ENCODE measurements at regions not wholly inside any gene's neighbourhood (a gene's known extent, or its start where the extent isn't known, plus 50 kb on each side); places are given as distances from the start of the nearest gene placed in this dataset.

DNA sequence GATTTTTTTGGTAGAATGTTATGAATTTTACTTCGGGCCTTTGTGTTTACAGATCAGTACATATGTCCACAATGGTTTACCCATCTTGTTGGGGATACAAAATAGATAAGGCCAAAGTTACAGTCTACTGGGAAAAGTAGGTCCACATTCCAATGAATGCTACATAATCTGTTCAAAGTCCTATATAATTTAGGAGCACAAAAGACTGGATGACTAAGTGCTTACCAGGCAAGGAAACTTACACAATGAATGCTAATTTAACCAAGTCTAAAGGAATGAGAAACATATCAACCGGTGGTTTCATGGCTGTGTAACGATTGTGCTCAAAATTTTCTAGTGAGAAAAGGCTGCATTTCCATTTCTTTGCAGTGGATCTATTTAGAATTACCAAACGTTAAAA, 97.4 kb upstream of the TRPM3 start:
- Histone ChIP-seq H3K9me3 (no peaks in the 10 kb centered on the region), H3K4me1 (no peaks in the 10 kb centered on the region), H3K36me3 (no peaks in the 10 kb centered on the region), H3K4me3 (no peak overlapping the region), H3K27me3 (no peaks in the 10 kb centered on the region), H3K27ac (no peak overlapping the region)
- no peak for DNase-seq
- TF ChIP-seq, protein P1, sequence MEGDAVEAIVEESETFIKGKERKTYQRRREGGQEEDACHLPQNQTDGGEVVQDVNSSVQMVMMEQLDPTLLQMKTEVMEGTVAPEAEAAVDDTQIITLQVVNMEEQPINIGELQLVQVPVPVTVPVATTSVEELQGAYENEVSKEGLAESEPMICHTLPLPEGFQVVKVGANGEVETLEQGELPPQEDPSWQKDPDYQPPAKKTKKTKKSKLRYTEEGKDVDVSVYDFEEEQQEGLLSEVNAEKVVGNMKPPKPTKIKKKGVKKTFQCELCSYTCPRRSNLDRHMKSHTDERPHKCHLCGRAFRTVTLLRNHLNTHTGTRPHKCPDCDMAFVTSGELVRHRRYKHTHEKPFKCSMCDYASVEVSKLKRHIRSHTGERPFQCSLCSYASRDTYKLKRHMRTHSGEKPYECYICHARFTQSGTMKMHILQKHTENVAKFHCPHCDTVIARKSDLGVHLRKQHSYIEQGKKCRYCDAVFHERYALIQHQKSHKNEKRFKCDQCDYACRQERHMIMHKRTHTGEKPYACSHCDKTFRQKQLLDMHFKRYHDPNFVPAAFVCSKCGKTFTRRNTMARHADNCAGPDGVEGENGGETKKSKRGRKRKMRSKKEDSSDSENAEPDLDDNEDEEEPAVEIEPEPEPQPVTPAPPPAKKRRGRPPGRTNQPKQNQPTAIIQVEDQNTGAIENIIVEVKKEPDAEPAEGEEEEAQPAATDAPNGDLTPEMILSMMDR (IDR thresholded peaks at IDR 0.05): no peak
- no peak for TF ChIP-seq POLR2A (IDR thresholded peaks at IDR 0.05)
- 34 to 47% methylated on average over 4 of the region's 4 CpGs for WGBS, 2 donors
- intact Hi-C loops (cut with DNase I): no loop called here

DNA sequence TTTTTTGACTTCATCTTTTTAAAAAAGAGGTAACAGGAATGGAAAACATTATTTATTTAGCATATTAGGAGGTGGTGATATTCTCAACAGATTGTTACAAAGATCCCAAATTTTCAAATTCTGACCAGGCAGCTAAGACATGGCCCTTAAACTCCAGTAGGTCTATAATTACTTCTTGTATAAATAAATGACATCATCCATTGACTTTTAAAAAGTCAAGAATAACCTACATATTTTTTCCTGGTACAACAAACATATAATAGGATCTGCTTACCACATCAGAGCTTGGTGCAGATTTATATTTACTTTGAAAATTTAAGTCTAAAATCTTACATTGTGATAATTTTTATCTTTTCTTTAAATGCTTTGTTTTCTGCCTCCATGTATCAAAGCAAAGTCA, 92.2 kb upstream of the TRPM3 start:
- no peaks in the 10 kb centered on the region for H3K9me3 ChIP-seq
- H3K4me1 ChIP-seq: no peaks in the 10 kb centered on the region
- H3K27ac ChIP-seq: no peak overlapping the region
- no peak overlapping the region for H3K4me3 ChIP-seq
- no peaks in the 10 kb centered on the region for H3K27me3 ChIP-seq
- TF ChIP-seq, protein P1 (IDR thresholded peaks at IDR 0.05): no peak
- TF ChIP-seq POLR2A (IDR thresholded peaks at IDR 0.05): no peak
- no peak for DNase-seq
- intact Hi-C loops (cut with DNase I): no loop called here
- H3K36me3 ChIP-seq: no peaks in the 10 kb centered on the region

DNA sequence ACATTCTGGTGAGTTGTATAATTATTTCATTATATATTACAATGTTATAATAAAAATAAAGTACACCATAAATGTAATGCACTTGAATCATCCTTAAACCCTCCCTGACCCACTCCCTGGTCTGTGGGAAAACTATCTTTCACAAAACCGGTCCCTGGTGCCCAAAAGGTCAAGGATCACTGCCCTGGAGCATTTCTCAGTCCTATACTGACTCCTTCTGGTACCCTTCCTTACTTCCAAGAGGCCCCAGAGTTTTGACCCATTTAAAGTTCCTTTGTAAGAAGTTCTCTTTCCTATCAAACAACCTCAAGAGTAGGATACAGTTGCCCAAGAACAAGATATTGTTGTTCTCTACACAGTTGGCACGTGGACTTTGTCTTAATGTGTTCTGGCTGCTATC, 88.9 kb upstream of the TRPM3 start:
- TF ChIP-seq, protein P1 (IDR thresholded peaks at IDR 0.05): no peak
- TF ChIP-seq POLR2A (IDR thresholded peaks at IDR 0.05): no peak
- H3K4me1 ChIP-seq: no peaks in the 10 kb centered on the region
- WGBS, 2 donors: 45 to 49% methylated on average over 2 of the region's 2 CpGs
- H3K9me3 ChIP-seq: no peaks in the 10 kb centered on the region
- H3K4me3 ChIP-seq: no peak overlapping the region
- no peak for DNase-seq
- H3K27me3 ChIP-seq: no peaks in the 10 kb centered on the region
- intact Hi-C loops (cut with DNase I): no loop called here
- no peaks in the 10 kb centered on the region for H3K36me3 ChIP-seq
- H3K27ac ChIP-seq: no peak overlapping the region

DNA sequence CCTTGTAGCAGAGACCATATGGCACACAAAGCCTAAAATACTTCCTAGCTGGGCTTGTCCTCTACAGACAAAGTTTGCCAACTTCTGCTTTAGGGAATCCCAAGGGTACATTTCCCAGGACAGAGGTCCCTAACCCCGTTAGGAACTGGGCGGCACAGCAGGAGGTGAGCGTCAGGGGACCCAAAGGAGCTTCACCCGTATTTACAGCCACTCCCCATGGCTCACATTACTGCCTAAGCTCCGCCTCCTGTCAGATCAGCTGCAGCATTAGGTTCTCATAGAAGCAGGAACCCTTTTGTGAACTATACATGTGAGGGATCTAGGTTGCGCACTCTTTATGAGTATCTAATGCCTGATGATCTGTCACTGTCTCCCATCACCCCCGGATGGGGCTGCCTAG, 88.5 kb upstream of the TRPM3 start:
- Histone ChIP-seq H3K4me1 (no peaks in the 10 kb centered on the region), H3K27me3 (no peaks in the 10 kb centered on the region), H3K9me3 (no peaks in the 10 kb centered on the region), H3K27ac (no peak overlapping the region), H3K4me3 (no peak overlapping the region), H3K36me3 (no peaks in the 10 kb centered on the region)
- 69 to 80% methylated on average over 7 of the region's 7 CpGs for WGBS, 2 donors
- TF ChIP-seq, protein P1 (IDR thresholded peaks at IDR 0.05): no peak
- TF ChIP-seq POLR2A (IDR thresholded peaks at IDR 0.05): no peak
- no peak for DNase-seq
- intact Hi-C loops (cut with DNase I): no loop called here

DNA sequence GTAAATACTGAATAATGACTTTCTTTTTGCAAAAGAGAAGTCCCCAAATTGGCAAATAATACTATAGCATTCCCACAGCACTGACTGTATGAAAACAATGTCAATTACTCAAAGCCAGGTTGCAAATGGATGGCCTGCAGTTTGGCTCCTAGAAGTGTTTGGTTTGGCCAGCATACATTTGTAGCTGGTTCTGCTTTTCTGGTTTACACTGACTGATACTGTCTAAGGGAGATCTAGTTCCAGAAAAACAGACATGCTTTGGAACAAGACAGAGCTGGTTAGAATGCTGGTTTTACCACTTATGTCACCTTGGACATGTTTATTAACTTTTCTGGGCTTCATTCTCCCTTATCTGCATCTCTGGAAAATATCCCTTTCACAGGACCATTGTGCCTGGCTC, 81.5 kb upstream of the TRPM3 start:
- Histone ChIP-seq H3K4me3 (no peak overlapping the region), H3K36me3 (no peaks in the 10 kb centered on the region), H3K27me3 (no peaks in the 10 kb centered on the region), H3K4me1 (no peaks in the 10 kb centered on the region), H3K27ac (no peak overlapping the region), H3K9me3 (no peaks in the 10 kb centered on the region)
- TF ChIP-seq, protein P1 (IDR thresholded peaks at IDR 0.05): no peak
- no peak for TF ChIP-seq POLR2A (IDR thresholded peaks at IDR 0.05)
- DNase-seq: no peak
- intact Hi-C loops (cut with DNase I): no loop called here
